Heart right ventricle (tissue), 16 donors: ENCODE measurements at regions not wholly inside any gene's neighbourhood (a gene's known extent, or its start where the extent isn't known, plus 50 kb on each side); places are given as distances from the start of the nearest gene placed in this dataset.

Experiments
- ATAC-seq, 8 donors: fragments of 200-7000 bp; cut with Tn5 transposase; one replicate each; pipeline ENCODE4 v1.9.1; 2020; ENCODE audit warnings: mild to moderate bottlenecking in 8 of 8, moderate library complexity in 8 of 8, moderate number of reproducible peaks in 1 of 8
- DNase-seq, 2 donors: peaks; one replicate each; pipeline ENCODE4 v3.0.0-alpha.2; 2020
- H3K27ac ChIP-seq, 10 donors: fragments of 200-600 bp; sonication (generic) in 2 of 10; one replicate each; pipeline versions ENCODE4 v1.5.0 to v1.8.0; 2020 to 2022; ENCODE audit warnings: mild to moderate bottlenecking in 3 of 10
- H3K27me3 ChIP-seq, 7 donors: fragments of 200-600 bp; one replicate each; pipeline ENCODE4 v1.8.0; 2021 to 2022; ENCODE audit warnings: mild to moderate bottlenecking in 2 of 7
- H3K36me3 ChIP-seq, 9 donors: fragments of 200-600 bp; sonication (generic) in 1 of 9; one replicate each; pipeline versions ENCODE4 v1.5.0 to v1.8.0; 2020 to 2022; ENCODE audit warnings: mild to moderate bottlenecking in 2 of 9
- H3K4me1 ChIP-seq, 9 donors: fragments of 200-600 bp; sonication (generic) in 1 of 9; one replicate each; pipeline versions ENCODE4 v1.5.0 to v1.8.0; 2020 to 2022; ENCODE audit warnings: mild to moderate bottlenecking in 4 of 9
- H3K4me3 ChIP-seq, 10 donors: fragments of 200-600 bp; sonication (generic) in 2 of 10; one replicate each; pipeline versions ENCODE4 v1.5.0 to v1.8.0; 2020 to 2022; ENCODE audit warnings: mild to moderate bottlenecking in 7 of 10, moderate library complexity in 2 of 10
- H3K9me3 ChIP-seq, 11 donors: fragments of 200-600 bp in 10 of 11; sonication (generic) in 2 of 11; one replicate each; pipeline versions ENCODE4 v1.5.0 to v1.8.0; 2013 to 2022; ENCODE audit warnings: mild to moderate bottlenecking in 2 of 11, control low read depth in 1 of 11, moderate library complexity in 1 of 11
- WGBS, 2 donors: extraction: QIAGEN DNeasy Blood & Tissue Kit; methylation state at CpG; one replicate each; pipeline ENCODE4 v1.1.7; 2013; ENCODE audit warnings: inconsistent platforms in 1 of 2; 5-methylcytosine and 5-hydroxymethylcytosine counted together
- intact Hi-C, 10 donors: fragments of 100-400 bp; cut with DNase I; formaldehyde crosslinking; loops; one replicate each; pipeline versions ENCODE4 v1.11.1 to v1.14.2; 2022
- TF ChIP-seq, protein P1 (sequence below), 9 donors: fragments of 200-600 bp; sonication (generic) in 2 of 9; IDR thresholded peaks; one replicate each; pipeline versions ENCODE4 v1.5.0 to v1.8.0; 2021 to 2022; ENCODE audit warnings: antibody characterized with exemption in 9 of 9, mild to moderate bottlenecking in 5 of 9, moderate library complexity in 1 of 9
- donor health status: Arrhythmogenic right ventricular cardiomyopathy.
- donor health status: ischemic (EF 13 %, LVEDD 7.1; RV severe dilation, severe dysfunction).
- donor health status: healthy with polysubstance abuse.
- donor health status: DM: no; HTN: yes; CAD: no.
- donor health status: DM: no; HTN: no; CAD: no.
- donor health status: ischemic (EF 25% LVEDD 6.9; RV normal size, moderate dysfunction).
- donor health status: ischemic (EF 25% LVEDD 5.7; RV mildly dilated, moderate dysfunction).
- donor health status: healthy.
- donor health status: DM: yes; HTN: yes; CAD: no.
- donor health status: Ischemic cardiomyopathy.
- donor health status: ischemic (EF 35%, LVEDD 5.7; RV mildly dilated, moderate dysfunction).
- donor health status: nonischemic (EF 11% LVEDD 7.7; RV severe dilation, severe dysfunction).
- donor health status: DM: yes; HTN: yes; CAD: no.
- donor health status: PGD.
- donor health status: ischemic (EF 29% LVEDD 5.4; RV normal size, mild dysfunction).
- donor health status: nonischemic (EF 23%, LVEDD 6.1; RV moderate dilation, normal function).

DNA sequence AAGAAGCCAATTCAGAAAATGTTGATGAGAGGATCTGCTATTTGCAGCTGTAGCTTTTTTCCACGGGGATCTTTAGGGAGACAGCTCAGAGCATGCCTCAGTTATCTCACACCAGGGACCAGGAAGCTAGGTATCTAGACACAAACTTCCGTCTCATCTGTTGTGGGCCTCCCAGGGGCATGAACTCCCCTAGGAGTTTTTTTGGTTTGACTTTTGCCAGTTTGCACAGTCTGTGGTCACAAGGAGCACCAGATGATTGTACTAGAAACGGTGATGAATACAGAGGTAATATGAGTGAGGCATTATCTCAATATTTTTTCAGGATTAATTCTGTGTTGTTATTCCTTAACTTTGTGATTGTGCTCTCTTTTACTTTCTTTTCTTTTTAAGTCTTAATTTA is 533.2 kb upstream of the SEMA6A start:
- TF ChIP-seq, protein P1, sequence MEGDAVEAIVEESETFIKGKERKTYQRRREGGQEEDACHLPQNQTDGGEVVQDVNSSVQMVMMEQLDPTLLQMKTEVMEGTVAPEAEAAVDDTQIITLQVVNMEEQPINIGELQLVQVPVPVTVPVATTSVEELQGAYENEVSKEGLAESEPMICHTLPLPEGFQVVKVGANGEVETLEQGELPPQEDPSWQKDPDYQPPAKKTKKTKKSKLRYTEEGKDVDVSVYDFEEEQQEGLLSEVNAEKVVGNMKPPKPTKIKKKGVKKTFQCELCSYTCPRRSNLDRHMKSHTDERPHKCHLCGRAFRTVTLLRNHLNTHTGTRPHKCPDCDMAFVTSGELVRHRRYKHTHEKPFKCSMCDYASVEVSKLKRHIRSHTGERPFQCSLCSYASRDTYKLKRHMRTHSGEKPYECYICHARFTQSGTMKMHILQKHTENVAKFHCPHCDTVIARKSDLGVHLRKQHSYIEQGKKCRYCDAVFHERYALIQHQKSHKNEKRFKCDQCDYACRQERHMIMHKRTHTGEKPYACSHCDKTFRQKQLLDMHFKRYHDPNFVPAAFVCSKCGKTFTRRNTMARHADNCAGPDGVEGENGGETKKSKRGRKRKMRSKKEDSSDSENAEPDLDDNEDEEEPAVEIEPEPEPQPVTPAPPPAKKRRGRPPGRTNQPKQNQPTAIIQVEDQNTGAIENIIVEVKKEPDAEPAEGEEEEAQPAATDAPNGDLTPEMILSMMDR (IDR thresholded peaks at IDR 0.05): no peak
- peaks cover 0 to 9% (median 0%) of the 10 kb centered on the region in 11 donors for H3K9me3 ChIP-seq
- intact Hi-C loops: no loop called here
- WGBS, 2 donors: 48 to 55% methylated on average over 3 of the region's 3 CpGs
- H3K4me1 ChIP-seq: no peaks in the 10 kb centered on the region
- H3K27ac ChIP-seq: no peak overlapping the region
- no peak for ATAC-seq
- DNase-seq: no peak
- no peaks in the 10 kb centered on the region for H3K27me3 ChIP-seq
- H3K4me3 ChIP-seq: no peak overlapping the region
- no peaks in the 10 kb centered on the region for H3K36me3 ChIP-seq

DNA sequence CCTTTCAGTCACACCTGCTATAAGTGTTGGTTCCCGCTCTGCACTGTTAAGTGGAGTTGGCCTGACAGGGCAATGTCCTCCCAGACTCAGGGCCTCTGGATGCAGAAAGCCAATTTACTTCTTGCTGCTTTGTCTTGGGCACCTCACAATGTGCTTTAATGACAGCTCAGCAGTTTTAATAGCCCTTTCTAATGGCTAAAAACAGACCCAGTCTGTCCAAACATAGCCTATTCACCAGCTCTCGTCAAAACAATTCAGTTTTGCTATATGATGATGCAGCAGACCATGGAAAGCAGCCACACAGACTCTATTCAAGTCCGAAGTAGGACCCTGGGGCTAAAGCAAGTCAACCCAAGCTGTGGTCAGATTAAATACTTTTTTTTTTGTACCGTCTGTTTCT is 529.1 kb upstream of the SEMA6A start:
- WGBS, 2 donors: 85 to 86% methylated on average over 4 of the region's 4 CpGs
- no peak overlapping the region for H3K27ac ChIP-seq
- no peaks in the 10 kb centered on the region for H3K27me3 ChIP-seq
- no peaks in the 10 kb centered on the region for H3K36me3 ChIP-seq
- intact Hi-C loops: no loop called here
- H3K4me1 ChIP-seq: no peaks in the 10 kb centered on the region
- no peak overlapping the region for H3K4me3 ChIP-seq
- TF ChIP-seq, protein P1 (IDR thresholded peaks at IDR 0.05): no peak
- ATAC-seq (no peak), DNase-seq (no peak)
- no peaks in the 10 kb centered on the region for H3K9me3 ChIP-seq

DNA sequence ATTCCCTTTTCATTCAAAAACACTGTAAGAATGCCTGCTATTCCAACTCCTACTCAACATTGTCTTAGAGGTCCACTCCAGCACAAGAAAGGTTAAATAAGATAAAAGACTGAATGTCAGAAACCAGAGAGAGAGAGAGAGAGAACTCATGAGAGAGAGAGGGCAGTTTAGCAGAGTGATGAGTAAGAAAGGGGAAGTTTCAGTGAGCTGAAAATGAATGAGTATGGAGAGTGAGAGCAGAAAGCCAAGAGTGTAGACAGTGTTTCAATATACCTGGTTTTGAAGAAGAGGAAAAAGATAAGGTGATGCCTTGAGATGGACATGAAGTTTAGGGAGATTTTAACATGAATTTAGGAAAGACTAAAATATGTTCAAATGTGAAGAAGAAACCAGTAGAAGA is 528.0 kb upstream of the SEMA6A start:
- intact Hi-C loops: no loop called here
- H3K9me3 ChIP-seq: no peaks in the 10 kb centered on the region
- H3K4me3 ChIP-seq: no peak overlapping the region
- no peak for ATAC-seq
- DNase-seq: no peak
- H3K4me1 ChIP-seq: no peaks in the 10 kb centered on the region
- no peaks in the 10 kb centered on the region for H3K36me3 ChIP-seq
- H3K27ac ChIP-seq: no peak overlapping the region
- TF ChIP-seq, protein P1 (IDR thresholded peaks at IDR 0.05): no peak
- H3K27me3 ChIP-seq: no peaks in the 10 kb centered on the region

DNA sequence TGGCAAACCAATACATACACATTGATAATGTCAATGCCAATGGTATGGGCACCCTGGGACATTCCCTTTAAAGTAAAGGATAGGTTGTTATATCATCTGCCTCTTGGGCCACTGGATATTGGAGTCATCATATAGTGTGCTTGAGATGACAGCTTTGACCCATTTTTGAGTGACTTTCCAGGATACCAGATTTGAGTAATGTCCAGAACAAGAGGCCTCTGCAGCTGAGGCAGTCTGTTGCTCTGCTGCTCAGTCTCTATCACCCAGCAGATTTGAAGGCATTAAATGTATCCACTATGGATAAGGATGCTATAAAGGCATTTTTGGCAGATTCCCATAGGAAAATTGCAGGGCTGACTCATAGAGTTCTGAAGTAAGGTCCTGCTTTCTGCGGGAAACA is 525.6 kb upstream of the SEMA6A start:
- no peaks in the 10 kb centered on the region for H3K4me1 ChIP-seq
- H3K4me3 ChIP-seq: no peak overlapping the region
- no peaks in the 10 kb centered on the region for H3K27me3 ChIP-seq
- no peak overlapping the region for H3K27ac ChIP-seq
- ATAC-seq: no peak
- no peak for DNase-seq
- intact Hi-C loops: no loop called here
- no peaks in the 10 kb centered on the region for H3K9me3 ChIP-seq
- WGBS, 2 donors: 91 to 96% methylated on average over 1 of the region's 1 CpG
- TF ChIP-seq, protein P1 (IDR thresholded peaks at IDR 0.05): no peak
- no peaks in the 10 kb centered on the region for H3K36me3 ChIP-seq

DNA sequence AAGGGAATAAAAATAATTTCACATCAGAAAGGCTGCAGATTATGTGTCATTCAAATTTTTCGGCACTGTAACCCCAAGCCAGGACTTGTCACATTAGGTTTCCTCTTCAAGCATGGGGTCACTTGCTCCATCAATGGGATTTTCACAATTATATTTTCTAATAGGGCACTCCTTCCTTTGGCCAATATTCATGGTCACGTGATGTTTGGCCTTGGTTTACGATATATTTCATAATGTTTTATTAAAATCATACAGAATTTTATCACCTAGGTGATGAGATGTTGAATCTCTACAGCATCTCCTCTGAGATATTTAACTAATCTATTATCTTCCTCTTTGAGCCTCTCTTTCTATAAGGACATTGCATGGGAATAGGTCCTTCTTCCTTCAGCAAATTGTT is 523.5 kb upstream of the SEMA6A start:
- no peak overlapping the region for H3K4me3 ChIP-seq
- H3K9me3 ChIP-seq: no peaks in the 10 kb centered on the region
- DNase-seq: no peak
- intact Hi-C loops: no loop called here
- no peaks in the 10 kb centered on the region for H3K27me3 ChIP-seq
- WGBS, 2 donors: 85 to 91% methylated on average over 3 of the region's 3 CpGs
- TF ChIP-seq, protein P1 (IDR thresholded peaks at IDR 0.05): no peak
- no peaks in the 10 kb centered on the region for H3K36me3 ChIP-seq
- no peak for ATAC-seq
- no peak overlapping the region for H3K27ac ChIP-seq
- H3K4me1 ChIP-seq: no peaks in the 10 kb centered on the region
